Chondrocyte (in vitro differentiated cells): ENCODE measurements at regions not wholly inside any gene's neighbourhood (a gene's known extent, or its start where the extent isn't known, plus 50 kb on each side); places are given as distances from the start of the nearest gene placed in this dataset.

ENCODE experiments used
- DNase-seq: peaks from one replicate; pipeline ENCODE4 v3.0.0; 2021; ENCODE audit warnings: mixed read lengths, low spot score
- H3K27ac Mint-ChIP-seq: one replicate; pipeline ENCODE4 v1.8.0; 2021; ENCODE audit warnings: mild to moderate bottlenecking, moderate library complexity, mixed read lengths; ENCODE audit not compliant: unreplicated experiment
- H3K27me3 Mint-ChIP-seq: 2 replicates; pipeline ENCODE4 v1.8.0; 2021; ENCODE audit warnings: low read depth, mixed read lengths
- H3K36me3 Mint-ChIP-seq: 2 replicates; pipeline ENCODE4 v1.8.0; 2021; ENCODE audit warnings: low read depth, mixed read lengths
- H3K4me1 Mint-ChIP-seq: 2 replicates; pipeline ENCODE4 v1.8.0; 2021; ENCODE audit warnings: low read depth, mild to moderate bottlenecking, mixed read lengths
- H3K4me3 Mint-ChIP-seq: one replicate; pipeline ENCODE4 v1.8.0; 2021; ENCODE audit warnings: mild to moderate bottlenecking, moderate library complexity, mixed read lengths; ENCODE audit not compliant: unreplicated experiment
- H3K9me3 Mint-ChIP-seq: 2 replicates; pipeline ENCODE4 v1.8.0; 2021; ENCODE audit warnings: low read depth, mixed read lengths
- TF ChIP-seq, protein P1 (sequence below): fragments of 200-600 bp; sonication (generic); IDR thresholded peaks from 2 replicates; pipeline ENCODE4 v1.5.0; 2021; ENCODE audit warnings: antibody characterized with exemption, mild to moderate bottlenecking, moderate library complexity

DNA sequence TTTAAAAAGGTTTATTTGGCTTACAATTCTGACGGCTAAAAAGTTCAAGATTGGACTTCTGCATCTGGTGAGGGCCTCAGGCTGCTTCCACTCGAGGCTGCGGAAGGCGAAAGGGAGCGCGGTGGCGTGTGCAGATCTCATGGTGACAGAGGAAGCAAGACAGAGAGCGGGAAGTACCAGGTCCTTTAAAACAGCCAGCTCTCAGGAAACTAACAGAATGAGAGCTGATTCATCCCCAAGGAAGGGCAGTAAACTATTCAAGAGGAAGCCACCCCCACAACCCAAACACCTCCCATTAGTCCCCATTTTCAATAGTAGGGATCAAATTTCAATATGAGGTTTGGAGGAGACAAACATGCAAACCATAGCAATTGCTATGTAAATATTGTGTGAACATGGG lies 2144.2 kb upstream of the AGA start:
- peaks cover 7% of the 10 kb centered on the region for H3K9me3 Mint-ChIP-seq
- DNase-seq = no peak

DNA sequence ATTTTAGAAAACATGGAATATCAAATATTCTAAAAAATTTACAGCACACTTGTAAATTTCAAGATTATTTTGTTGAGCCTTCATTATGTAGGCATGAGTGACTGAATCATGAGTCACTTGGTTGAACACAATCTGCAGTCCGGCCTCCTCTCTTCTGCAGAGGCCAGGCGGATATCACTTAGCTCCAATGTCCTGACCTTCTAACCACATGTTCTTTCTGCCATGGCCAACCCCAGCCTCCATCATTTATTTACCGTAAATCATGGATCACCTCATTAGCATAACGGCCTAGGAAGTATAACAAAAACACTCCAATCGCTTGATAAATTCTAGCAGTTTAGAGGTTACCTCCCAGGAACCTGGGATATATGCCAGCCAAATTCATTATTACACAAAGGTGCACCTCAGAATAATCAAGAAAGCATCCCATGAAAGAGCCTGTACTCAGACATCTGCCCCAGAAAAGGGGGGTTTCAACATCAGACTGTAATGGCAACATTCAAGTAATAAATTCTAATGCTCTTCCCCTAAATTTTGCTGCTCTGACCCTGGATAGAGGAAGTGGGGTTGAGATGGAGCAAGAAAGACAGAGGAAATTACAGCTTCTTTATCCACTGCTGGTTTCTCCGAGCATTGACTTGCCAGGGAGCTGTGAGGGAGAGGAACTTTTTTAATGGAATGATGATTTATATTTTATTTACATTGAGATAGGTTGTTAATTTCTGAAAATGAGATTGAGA lies 2153.6 kb upstream of the AGA start:
- TF ChIP-seq, protein P1, sequence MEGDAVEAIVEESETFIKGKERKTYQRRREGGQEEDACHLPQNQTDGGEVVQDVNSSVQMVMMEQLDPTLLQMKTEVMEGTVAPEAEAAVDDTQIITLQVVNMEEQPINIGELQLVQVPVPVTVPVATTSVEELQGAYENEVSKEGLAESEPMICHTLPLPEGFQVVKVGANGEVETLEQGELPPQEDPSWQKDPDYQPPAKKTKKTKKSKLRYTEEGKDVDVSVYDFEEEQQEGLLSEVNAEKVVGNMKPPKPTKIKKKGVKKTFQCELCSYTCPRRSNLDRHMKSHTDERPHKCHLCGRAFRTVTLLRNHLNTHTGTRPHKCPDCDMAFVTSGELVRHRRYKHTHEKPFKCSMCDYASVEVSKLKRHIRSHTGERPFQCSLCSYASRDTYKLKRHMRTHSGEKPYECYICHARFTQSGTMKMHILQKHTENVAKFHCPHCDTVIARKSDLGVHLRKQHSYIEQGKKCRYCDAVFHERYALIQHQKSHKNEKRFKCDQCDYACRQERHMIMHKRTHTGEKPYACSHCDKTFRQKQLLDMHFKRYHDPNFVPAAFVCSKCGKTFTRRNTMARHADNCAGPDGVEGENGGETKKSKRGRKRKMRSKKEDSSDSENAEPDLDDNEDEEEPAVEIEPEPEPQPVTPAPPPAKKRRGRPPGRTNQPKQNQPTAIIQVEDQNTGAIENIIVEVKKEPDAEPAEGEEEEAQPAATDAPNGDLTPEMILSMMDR = no peak
- Mint-ChIP-seq H3K4me1 (peaks cover 2% of the 10 kb centered on the region), H3K27me3 (no peaks in the 10 kb centered on the region), H3K27ac (no peak overlapping the region), H3K4me3 (no peak overlapping the region), H3K36me3 (no peaks in the 10 kb centered on the region), H3K9me3 (peaks cover 8% of the 10 kb centered on the region)
- no peak for DNase-seq

More for the DNA sequence above, 2144.2 kb upstream of the AGA start:
- no peak overlapping the region for H3K4me3 Mint-ChIP-seq
- no peaks in the 10 kb centered on the region for H3K27me3 Mint-ChIP-seq
- H3K36me3 Mint-ChIP-seq = no peaks in the 10 kb centered on the region
- H3K27ac Mint-ChIP-seq = no peak overlapping the region
- no peaks in the 10 kb centered on the region for H3K4me1 Mint-ChIP-seq
- TF ChIP-seq, protein P1 = no peak

DNA sequence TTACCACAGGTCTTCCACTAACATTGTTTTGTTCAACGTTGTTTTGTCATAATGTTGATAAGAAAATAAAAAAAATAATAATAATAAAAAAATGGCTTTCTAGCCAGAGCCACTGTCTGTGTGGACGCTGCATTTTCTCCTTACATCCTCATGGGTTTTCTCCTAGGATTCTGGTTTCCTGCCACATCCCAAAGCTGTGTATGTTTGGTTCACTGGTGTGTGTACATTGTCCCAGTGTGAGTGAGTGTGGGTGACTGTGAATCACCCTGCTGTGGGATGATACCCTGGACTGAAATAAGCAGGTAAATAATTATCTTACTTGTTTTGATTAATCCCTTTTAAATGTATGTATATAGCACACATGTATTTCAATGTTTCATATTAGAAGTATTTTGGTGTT lies 2154.4 kb upstream of the AGA start:
- peaks cover under 1% of the 10 kb centered on the region for H3K9me3 Mint-ChIP-seq
- no peaks in the 10 kb centered on the region for H3K27me3 Mint-ChIP-seq
- no peak overlapping the region for H3K27ac Mint-ChIP-seq
- TF ChIP-seq, protein P1 = no peak
- peaks cover 2% of the 10 kb centered on the region for H3K4me1 Mint-ChIP-seq
- no peaks in the 10 kb centered on the region for H3K36me3 Mint-ChIP-seq
- DNase-seq = no peak
- no peak overlapping the region for H3K4me3 Mint-ChIP-seq

DNA sequence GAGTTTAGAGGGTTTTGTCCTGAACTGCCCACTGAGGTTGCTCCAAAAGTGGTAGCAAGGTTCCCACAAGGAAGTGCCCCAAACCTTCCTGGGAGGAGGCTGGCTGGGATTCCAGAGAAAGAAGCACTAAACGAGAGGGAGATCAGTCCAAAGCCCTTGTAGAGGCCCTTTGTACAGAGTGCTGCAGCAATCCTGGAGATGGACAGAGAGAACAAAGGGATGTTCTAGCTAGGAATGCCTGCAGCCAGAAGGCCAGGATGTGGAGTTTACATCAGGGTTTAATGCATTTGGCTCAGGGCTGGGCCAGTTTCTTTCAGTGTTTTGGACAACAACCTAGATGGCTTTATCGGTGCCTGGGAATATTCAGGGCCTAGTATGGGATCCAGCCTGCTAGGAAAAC lies 2155.1 kb upstream of the AGA start:
- Mint-ChIP-seq H3K36me3 (no peaks in the 10 kb centered on the region), H3K4me1 (peaks cover 2% of the 10 kb centered on the region), H3K27ac (no peak overlapping the region), H3K27me3 (no peaks in the 10 kb centered on the region), H3K4me3 (no peak overlapping the region), H3K9me3 (no peaks in the 10 kb centered on the region)
- TF ChIP-seq, protein P1 = no peak
- DNase-seq = no peak

DNA sequence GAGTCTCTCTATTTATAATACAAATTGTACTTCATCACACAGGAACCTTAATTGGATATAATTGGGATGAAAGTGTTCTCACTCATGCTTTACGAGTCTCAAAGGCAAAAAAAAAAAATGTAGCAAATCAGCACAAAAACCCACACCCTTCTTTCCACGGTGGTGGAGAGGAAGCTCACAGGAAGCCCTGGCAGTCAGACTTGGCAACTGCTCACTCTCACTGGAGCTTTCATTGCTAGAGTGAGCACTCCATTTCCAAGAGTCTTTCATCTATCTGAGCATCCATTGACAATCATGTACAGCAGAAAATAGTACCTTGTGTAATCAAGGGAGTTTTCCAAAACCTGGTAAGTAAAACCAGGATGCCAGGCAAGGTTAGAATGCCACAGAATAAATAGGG lies 2159.4 kb upstream of the AGA start:
- Mint-ChIP-seq H3K9me3 (no peaks in the 10 kb centered on the region), H3K4me1 (peaks cover 6% of the 10 kb centered on the region), H3K36me3 (no peaks in the 10 kb centered on the region), H3K4me3 (no peak overlapping the region), H3K27ac (no peak overlapping the region), H3K27me3 (no peaks in the 10 kb centered on the region)
- no peak for DNase-seq
- TF ChIP-seq, protein P1 = no peak
